ENCODE measurements at regions not wholly inside any gene's neighbourhood (a gene's known extent, or its start where the extent isn't known, plus 50 kb on each side); places are given as distances from the start of the nearest gene placed in this dataset.

GRCh38 chr6:165714907-165715306 lies 51.9 kb upstream of the PDE10A start:
- TF ChIP-seq, protein P1, sequence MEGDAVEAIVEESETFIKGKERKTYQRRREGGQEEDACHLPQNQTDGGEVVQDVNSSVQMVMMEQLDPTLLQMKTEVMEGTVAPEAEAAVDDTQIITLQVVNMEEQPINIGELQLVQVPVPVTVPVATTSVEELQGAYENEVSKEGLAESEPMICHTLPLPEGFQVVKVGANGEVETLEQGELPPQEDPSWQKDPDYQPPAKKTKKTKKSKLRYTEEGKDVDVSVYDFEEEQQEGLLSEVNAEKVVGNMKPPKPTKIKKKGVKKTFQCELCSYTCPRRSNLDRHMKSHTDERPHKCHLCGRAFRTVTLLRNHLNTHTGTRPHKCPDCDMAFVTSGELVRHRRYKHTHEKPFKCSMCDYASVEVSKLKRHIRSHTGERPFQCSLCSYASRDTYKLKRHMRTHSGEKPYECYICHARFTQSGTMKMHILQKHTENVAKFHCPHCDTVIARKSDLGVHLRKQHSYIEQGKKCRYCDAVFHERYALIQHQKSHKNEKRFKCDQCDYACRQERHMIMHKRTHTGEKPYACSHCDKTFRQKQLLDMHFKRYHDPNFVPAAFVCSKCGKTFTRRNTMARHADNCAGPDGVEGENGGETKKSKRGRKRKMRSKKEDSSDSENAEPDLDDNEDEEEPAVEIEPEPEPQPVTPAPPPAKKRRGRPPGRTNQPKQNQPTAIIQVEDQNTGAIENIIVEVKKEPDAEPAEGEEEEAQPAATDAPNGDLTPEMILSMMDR (IDR thresholded peaks at IDR 0.05; ENCODE audit: borderline replicate concordance, extremely low read depth, low read length, poor library complexity, severe bottlenecking) = no peak
- TF ChIP-seq EZH2 (IDR thresholded peaks at IDR 0.05; ENCODE audit: borderline replicate concordance, low read depth, low read length, severe bottlenecking) = no peak

All from DND-41 (cell line).